ENCODE measurements at regions not wholly inside any gene's neighbourhood (a gene's known extent, or its start where the extent isn't known, plus 50 kb on each side); places are given as distances from the start of the nearest gene placed in this dataset.

DNA sequence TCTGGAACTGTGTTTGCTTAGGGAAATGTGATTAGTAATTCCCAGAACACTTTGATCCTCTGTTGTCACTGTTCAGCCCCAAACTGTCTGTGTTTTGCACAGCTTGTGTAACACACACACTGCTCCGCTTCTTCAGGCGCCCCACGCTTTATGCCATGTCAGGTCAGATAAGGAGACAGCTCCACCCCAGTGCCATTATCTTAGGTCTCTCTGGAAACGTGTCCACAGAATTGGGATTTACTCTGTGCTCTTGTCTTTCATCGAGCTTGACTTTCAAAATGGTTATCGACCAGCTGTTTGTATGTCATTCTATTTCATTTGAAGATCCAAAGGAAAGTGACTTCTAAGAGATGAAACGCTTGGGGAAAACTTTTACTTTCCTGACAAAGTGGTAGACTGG, 106.4 kb upstream of the SSTR4 start:
- TF ChIP-seq, protein P1, sequence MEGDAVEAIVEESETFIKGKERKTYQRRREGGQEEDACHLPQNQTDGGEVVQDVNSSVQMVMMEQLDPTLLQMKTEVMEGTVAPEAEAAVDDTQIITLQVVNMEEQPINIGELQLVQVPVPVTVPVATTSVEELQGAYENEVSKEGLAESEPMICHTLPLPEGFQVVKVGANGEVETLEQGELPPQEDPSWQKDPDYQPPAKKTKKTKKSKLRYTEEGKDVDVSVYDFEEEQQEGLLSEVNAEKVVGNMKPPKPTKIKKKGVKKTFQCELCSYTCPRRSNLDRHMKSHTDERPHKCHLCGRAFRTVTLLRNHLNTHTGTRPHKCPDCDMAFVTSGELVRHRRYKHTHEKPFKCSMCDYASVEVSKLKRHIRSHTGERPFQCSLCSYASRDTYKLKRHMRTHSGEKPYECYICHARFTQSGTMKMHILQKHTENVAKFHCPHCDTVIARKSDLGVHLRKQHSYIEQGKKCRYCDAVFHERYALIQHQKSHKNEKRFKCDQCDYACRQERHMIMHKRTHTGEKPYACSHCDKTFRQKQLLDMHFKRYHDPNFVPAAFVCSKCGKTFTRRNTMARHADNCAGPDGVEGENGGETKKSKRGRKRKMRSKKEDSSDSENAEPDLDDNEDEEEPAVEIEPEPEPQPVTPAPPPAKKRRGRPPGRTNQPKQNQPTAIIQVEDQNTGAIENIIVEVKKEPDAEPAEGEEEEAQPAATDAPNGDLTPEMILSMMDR (IDR thresholded peaks at IDR 0.05; ENCODE audit: insufficient read depth, low read length), result no peak
- no peak overlapping the region for H3K4me3 ChIP-seq (ENCODE audit: low read depth, low read length)
- DNase-seq (ENCODE audit: low read depth), result no peak

DNA sequence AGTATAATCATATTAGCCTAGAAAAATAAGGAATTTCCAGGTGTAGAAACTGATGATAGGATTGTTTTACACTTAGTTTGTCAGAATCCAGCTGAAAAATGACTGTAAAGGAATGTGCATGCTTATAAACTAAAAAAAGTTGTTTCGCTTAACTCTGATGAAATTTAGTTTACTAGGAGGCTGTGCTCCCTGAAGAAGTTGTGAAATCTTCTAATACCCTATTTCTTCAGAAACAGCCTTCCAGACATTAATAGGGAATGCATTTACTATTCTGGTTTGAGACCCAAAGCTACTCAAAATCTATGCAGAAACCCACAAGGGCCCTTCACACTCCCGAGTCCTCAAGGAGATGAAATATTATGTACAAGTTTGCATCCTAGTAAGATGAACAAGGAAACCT, 105.5 kb upstream of the SSTR4 start:
- TF ChIP-seq, protein P1 (IDR thresholded peaks at IDR 0.05; ENCODE audit: insufficient read depth, low read length), result no peak
- H3K4me3 ChIP-seq (ENCODE audit: low read depth, low read length), result no peak overlapping the region
- no peak for DNase-seq (ENCODE audit: low read depth)

DNA sequence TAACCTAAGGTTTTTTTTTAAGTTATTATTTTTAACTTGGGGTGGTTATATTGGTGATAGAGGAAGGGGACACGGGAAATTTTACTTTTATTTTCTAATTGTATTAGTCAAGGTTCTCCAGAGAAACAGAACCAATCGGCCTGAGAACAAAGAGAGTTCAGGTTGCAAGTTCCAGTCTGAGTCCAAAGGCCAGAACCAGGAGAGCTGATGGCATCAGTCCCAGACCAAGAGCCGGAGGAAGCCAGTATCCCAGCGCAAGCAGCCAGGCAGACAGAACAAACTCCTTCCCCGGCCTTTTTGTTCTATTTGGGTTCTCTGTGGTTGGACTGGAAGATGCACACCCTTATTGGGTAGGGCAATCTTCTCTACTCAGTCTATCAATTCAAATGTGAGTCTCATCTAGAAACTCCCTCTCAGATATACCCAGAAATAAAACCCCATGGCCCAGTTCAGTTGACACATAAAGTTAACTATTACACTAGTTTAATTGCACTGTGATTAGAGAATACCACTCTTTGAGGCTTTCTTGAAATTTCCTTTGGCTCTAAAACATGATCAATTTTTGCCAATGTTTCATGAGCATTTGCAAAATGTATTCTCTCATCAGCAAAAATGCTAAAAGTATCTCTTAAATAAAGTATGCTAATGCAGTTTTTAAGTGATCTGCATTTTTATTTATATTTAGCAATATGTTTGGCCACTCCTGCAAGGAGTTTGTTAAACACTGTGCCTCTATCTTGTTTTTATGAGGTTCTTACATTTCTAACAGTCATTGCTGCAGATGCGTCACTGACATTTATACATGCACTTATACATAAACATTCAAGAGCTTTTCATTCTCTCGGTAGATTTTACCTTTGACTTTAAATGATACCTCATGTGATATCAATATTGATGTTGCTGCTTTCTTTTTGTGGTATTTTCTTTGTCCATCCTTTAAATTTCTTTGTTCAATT, 103.2 kb upstream of the SSTR4 start:
- no peak for DNase-seq (ENCODE audit: low read depth)
- TF ChIP-seq, protein P1 (IDR thresholded peaks at IDR 0.05; ENCODE audit: insufficient read depth, low read length), result no peak
- no peak overlapping the region for H3K4me3 ChIP-seq (ENCODE audit: low read depth, low read length)

DNA sequence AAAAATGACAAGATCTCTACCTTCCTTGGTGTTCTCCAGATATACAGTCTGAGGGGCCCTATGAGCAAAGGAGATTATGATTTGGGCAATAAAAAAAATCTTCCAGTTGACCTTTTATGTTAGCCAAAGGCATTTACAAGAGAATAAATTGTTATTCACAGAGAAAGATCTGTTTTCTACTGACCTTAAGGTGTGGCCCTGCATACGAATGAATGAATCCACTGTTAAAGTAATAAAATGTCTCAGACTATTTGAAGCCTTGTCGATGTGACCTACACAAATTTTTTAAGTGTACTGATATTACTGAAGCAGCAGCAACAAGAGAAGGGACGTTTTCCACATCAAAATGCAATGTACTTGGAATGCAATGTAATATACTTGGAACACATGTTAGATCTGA, 95.9 kb upstream of the SSTR4 start:
- no peak overlapping the region for H3K4me3 ChIP-seq (ENCODE audit: low read depth, low read length)
- TF ChIP-seq, protein P1 (IDR thresholded peaks at IDR 0.05; ENCODE audit: insufficient read depth, low read length), result no peak
- DNase-seq (ENCODE audit: low read depth), result no peak

DNA sequence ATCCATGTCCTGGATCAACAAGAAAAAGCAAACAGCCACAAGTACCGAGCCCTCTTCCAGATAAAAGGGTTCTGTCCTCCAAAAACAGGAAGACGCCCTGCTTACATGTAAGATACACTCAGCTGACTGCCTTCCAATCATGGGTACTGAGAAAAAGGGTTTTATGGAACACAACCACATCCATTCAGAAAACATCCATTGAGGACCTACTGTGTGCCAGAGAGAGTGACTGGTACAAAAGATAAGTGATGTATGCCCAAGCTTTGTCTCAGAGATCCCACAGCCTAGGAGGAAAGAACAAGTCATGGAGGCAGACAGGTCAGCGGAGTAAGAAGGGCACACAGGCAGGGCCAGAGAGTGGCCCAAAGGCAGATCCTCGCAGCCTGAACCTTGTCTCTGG, 94.8 kb upstream of the SSTR4 start:
- TF ChIP-seq, protein P1 (IDR thresholded peaks at IDR 0.05; ENCODE audit: insufficient read depth, low read length), result no peak
- H3K4me3 ChIP-seq (ENCODE audit: low read depth, low read length), result no peak overlapping the region
- DNase-seq (ENCODE audit: low read depth), result no peak

DNA sequence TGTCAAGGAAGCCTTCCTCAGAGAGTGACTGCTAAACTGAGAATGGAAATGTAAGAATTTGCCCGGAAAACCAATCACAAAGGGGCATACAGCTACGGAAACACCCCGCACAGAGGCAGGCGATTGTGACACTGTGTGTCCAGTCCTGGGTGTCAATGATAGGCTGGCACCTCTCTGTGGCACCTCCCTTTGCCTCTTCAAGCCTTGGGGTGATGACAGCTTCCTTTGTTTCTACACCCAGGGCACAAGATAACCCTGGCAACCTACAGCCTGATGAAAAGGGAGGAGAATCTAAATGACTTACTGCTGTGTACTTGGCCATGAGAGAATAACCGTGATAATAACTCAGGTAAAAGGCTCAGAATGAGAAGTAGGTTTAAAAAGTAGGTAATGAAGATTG, 93.6 kb upstream of the SSTR4 start:
- no peak overlapping the region for H3K4me3 ChIP-seq (ENCODE audit: low read depth, low read length)
- TF ChIP-seq, protein P1 (IDR thresholded peaks at IDR 0.05; ENCODE audit: insufficient read depth, low read length), result no peak
- no peak for DNase-seq (ENCODE audit: low read depth)

Data from fibroblast of the aortic adventitia (primary cell).